ENCODE measurements at regions not wholly inside any gene's neighbourhood (a gene's known extent, or its start where the extent isn't known, plus 50 kb on each side); places are given as distances from the start of the nearest gene placed in this dataset.
"Not testable (repeated sequence)": the region's sequence is repeated elsewhere in the genome, so short reads cannot be mapped to it uniquely, and the experiment has no call there.

DNA sequence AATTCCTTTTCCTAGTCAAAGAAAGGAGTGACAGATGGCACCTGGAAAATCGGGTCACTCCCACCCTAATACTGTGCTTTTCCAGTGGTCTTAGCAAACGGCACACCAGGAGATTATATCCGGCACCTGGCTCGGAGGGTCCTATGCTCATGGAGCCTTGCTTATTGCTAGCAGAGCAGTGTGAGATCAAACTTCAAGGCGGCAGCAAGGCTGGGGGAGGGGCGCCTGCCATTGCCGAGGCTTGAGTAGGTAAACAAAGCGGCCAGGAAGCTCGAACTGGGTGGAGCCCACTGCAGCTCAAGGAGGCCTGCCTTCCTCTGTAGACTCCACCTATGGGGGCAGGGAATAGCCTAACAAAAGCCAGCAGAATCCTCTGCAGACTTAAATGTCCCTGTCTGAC is 171.4 kb upstream of the AGR3 start:
- not testable (repeated sequence) for DNase-seq (ENCODE audit: low spot score)

DNA sequence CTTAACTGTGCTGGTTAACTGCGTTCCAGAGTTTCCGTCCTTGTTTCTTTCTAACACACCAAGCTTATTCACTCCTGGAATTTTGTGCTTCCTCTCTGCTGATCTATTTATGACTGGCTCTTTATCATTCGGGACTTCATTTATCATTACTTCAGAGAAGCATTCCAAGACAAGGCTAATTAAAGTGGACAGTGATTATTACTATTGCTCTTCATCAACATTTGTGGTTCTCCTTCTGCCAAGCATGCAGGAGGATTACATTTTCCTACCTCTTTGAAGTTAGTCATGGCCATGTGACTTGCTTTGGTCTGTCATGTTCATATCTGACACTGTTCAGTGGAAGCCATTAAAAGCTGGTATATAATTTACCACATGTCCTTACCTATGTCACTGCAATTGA is 172.4 kb upstream of the AGR3 start:
- no peak for DNase-seq (ENCODE audit: low spot score)

DNA sequence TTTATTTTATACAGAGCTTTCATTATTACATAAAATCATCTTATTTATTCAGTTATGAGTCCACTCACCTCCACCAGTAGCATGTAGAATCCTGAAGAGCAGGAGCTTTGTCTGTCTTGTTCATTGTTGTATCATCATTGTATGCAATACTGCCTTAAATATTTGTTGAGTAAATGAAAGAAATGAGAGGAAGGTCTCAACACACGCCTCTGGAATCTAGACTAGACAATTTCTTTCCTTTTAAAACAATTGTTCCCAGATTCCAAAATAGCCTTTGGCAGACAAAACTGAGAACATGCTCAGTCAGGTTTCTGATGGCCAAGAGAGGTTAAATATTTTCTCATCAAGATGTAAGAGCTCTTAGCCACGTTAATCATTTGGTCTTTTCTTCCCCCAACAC is 173.1 kb upstream of the AGR3 start:
- no peak for DNase-seq (ENCODE audit: low spot score)

DNA sequence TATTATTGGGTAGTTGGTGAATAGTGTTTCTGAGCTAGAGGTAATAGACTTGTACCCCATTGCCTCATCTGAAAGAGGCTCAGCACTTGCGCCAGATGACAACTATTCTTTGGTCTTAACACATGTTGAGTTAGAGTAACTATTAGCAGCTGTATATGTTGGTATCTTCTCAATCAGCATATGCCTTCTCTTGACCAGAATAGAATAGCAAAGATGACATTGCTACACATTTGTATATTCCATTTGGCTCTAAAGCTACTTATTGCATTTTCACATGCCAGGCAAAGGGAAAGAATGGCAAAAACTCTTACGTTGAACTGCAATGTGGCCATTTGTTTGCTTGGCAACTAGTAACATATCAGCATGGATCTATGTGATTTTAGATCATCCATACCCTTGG is 173.8 kb upstream of the AGR3 start:
- DNase-seq (ENCODE audit: low spot score) = no peak

DNA sequence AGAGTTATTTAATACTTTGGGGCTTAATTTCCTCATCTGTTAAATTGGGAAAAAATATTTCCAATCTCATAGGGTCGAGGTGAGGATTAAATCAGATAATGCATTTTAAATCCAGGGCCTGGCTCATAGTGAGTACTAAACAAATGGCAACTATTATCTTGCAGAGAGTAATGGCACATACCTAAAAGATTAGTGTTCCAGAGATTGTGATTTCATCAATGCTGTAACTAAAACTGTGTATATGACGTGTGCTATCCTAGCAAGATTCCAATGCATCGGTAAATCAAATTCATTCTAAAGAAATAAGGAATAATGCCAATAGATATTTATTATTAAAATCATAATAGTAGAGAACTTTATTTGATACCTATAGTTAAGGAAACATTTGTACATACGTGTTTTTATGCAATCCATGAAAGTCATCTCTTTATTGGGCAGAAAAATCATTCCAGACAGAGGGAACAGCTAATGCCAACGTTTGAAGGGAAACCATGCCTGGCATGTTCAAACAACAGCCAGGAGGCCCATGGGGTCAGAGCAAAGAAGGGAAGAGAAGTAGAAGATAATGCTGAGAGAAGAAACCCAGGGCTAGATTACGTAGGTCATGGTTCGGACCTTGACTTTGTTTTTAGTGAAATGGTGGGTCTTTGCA is 174.8 kb upstream of the AGR3 start:
- no peak for DNase-seq (ENCODE audit: low spot score)

DNA sequence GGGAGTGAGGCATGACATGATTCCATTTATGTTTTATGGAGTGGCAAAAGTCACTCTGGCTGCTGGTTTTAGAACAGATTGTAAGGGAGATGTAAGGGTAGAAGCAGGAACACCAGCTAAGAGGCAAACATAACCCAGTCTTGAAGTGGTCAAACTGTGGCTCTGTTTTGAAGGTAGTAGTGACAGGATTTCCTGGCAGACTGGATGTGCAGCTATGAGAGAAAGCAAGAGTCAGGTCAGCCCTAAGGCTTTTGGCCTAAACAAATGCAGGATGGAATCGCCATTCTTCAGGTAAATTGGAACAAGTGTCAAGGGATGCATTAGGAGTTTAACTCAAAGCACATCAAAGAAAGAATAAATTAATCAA is 175.3 kb upstream of the AGR3 start:
- DNase-seq (ENCODE audit: low spot score) = no peak

DNA sequence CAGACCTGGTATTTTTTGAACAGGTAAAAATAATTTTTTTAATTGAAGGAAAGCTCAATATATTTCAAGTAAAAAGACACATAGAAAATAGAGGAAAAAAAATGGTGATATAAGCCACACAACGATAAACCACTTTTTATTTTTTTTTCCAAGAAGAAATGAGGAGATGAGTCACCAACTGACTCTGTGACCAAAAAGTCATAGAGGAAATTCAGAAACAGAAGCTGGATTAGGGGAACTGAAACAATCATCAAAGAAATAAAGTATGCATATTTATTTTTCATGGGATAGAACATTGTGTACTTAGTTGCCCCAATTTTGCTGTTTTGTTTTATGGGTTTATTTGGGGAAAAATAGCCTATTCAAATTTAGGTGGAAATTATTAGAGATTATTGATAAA is 176.8 kb upstream of the AGR3 start:
- peak; percentile 56 for DNase-seq (ENCODE audit: low spot score)

DNA sequence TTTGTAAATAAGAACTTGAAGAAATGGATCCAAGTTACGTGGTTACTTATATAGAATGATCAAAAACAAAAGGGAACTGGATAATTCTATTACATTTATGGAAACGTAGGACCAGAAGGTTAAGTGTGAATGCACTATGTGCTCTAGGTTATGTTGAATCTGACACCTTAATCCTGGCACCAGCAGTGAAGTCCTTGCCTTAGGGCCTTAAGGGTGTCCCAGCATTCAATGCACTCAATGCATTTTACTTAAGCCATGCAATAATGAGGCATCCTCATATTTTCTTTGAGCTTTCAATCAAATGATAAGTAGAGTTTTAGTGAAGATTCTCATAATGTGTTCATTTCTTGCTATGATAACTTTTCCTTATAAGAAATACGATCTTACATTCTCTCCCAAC is 178.3 kb upstream of the AGR3 start:
- no peak for DNase-seq (ENCODE audit: low spot score)

DNA sequence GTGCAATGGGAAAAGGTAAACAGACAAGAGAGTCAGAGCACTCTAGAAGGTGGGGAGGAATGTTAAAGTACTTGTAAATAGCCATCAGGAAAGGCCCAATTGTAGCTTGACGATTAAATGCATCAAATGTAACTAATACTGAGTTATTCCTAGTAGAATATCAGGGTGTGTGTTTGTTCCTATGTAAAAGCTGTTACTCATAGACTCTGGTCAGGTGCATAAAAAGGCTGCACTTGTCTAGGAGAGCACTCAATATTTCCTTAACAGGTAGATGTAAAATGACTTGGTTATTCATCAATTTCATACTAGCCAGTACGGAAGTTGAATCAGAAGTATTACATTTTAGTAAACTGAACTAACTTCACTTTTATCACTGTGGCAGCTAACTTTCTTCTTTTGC is 179.7 kb upstream of the AGR3 start:
- no peak for DNase-seq (ENCODE audit: low spot score)

DNA sequence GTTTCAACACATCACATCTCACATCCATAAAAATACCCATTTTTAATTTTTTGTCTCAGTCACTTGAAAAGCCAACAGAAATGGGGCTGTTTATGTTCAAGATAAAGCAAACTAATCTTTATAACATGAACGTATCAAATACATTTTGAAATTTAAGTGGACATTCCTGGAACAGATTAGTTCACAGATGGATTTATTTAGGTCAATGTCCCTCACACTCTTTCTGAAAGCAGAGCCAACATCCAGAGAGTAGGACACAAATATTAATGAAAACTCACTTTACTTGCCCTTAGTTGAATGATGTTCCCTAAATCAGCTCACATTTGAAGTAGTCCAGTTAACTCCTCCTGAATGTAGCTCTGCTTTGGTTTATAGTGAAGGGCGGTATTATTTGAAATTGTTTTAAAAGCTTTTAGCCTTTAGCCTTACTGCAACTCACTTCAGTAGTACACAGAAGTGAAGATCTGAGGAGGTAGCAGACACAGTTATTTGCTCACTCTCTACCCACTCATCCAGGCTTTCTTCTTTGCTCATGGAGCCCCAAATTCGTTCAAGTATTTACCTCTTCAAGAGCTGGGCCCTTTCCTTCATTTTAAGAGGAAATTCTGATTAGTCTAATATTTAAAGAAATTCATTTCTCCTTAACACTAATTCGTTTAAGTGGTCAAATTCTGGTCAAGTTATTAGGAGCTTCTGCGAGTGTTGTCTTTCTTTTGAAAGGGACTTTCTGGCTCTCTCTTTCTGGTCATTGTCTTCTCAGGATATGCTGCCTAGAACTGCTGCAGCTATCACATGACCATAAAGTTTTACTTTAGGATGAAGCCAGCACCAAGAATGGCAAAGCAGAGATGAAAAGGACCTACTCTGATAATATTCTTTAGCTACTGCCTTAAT is 180.6 kb upstream of the AGR3 start:
- no peak for DNase-seq (ENCODE audit: low spot score)

DNA sequence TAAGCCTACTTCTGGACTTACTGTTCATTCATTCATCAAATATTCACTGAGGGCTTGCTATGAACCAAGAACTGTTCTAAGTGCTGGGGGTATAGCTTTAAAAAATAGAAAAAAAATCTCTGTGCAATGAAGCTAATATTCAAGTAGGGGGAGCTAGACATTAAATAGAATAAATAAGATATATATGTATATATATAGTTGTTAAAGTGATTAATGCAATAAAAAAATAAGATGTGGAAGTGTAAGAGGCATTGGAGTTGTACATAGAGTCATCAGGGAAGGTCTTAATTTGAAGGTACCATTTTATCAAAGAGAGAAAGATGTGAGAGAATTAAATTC is 181.2 kb upstream of the AGR3 start:
- peak; percentile 32 for DNase-seq (ENCODE audit: low spot score)

DNA sequence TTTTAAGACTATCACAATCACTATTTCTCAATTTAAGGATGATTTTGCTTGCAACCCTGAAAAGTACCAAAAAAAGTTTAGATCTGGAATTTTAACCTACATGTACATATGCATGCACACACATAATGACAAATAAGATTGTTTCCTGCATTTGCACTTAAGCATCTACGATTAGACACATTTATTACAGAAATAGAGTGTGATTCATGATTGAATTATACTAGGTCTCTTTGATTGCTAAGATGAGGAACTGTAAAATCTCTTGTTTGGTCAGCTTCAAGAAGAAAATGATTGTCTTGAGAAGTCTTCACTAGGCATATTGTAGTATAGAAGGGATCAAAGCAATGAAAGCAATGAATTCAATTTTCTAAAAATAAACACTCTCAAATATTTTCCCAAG is 185.9 kb upstream of the AGR3 start:
- DNase-seq (ENCODE audit: low spot score) = no peak

DNA sequence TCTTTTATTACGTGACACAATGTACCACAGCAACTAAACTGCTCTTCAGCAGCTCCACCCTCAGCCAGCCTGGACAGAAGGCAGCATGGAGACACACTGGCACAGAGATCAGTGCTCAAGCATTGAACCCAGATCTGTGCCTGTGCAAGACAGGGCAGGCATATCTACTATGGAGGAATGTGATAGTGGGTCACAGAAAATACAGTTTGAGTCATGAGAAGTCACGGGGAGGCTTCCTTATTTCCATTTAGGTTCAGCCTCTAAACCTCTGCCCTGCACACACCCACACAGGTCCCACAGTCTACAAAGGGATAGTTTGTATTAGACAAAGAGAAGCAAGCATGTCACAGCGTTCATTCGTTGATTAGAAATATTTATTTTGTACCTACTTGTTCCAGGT is 187.4 kb upstream of the AGR3 start:
- no peak for DNase-seq (ENCODE audit: low spot score)

DNA sequence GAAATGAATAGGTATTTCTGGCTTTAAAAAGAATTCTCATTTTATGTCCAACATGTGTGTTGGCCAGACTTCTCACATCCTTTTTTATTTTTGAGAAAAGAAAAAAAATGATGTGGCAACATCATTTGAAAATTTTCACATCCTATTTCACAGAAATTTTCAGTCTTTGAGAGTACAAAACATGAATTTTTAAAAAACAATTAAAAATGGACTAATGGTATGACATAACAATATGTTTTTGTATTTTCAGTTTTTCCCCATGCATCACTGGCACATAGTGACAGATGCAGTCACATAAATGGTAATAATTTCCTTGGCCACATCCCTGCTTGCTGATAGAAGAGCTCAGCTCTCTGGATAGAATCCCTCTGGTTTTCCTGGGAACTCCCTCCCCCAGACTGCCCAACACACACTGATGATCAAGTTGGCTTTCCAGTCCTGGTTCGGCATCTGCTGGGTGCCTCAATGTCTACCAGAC is 188.5 kb upstream of the AGR3 start:
- no peak for DNase-seq (ENCODE audit: low spot score)

DNA sequence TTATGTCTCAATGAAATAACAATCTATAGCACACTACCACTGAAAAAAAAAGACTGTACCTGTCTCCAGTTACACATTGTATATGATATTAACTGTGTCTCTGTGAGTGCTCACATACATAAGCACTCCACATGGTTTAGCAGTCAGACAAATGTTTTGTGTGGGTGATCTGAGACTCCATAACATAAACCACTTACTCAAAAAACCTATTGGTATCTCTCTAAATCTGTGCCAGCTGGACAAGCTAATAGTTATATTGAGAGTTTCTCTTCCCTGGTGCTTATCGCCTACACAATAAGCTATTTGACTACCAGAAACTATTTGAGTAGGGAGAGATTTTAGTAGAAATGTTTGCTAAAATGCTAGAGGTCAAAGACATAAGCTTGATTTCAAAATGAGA is 190.1 kb upstream of the AGR3 start:
- DNase-seq (ENCODE audit: low spot score) = no peak

DNA sequence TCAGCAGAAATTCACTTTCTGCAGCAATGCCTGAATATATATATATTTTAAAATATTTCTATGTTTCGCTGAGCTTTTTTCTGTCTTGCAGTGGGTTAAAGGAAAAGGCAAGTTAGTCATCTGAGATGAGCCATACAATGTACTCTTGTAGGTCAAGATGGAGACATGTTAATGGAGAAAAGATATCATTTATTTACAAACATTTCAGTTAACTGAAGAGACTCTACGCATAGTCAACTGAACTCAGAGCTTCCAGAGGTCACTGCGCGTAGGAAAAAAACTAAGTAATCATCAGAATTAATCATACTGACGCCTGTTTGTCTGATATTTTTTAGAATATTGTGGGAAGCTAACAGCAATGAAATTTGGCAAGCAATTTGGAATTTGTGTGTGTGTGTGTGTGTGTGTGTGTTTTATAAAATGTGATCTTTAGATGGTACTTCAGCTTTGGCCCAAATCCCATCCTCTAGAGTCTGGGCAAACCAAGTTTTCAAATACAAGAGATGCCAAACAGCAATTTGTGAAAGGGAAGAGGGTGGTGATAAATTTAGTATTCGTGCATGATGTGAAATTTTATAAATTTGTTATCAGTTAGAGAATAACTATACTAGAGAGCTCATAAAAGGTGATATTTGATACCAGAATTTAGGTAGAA is 193.9 kb upstream of the AGR3 start:
- DNase-seq (ENCODE audit: low spot score) = no peak

DNA sequence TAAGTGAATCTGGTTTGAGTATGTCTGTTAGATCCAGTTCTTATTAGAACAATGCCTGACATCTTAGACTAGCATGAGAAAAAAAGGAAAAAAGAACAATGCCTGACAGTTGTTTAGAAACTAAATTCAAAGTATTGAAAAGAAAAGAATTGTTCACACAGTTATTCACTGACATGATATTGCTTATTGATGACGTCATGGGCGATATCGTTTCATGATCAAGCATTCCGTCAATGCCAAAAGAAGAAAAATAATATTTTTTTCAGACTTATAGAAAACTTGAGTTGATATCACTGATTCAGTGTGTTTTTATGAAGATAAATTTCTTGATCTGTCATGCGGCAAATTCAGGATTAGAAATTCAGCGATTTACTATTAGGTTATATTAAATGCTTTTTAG is 196.5 kb upstream of the AGR3 start:
- DNase-seq (ENCODE audit: low spot score) = no peak

DNA sequence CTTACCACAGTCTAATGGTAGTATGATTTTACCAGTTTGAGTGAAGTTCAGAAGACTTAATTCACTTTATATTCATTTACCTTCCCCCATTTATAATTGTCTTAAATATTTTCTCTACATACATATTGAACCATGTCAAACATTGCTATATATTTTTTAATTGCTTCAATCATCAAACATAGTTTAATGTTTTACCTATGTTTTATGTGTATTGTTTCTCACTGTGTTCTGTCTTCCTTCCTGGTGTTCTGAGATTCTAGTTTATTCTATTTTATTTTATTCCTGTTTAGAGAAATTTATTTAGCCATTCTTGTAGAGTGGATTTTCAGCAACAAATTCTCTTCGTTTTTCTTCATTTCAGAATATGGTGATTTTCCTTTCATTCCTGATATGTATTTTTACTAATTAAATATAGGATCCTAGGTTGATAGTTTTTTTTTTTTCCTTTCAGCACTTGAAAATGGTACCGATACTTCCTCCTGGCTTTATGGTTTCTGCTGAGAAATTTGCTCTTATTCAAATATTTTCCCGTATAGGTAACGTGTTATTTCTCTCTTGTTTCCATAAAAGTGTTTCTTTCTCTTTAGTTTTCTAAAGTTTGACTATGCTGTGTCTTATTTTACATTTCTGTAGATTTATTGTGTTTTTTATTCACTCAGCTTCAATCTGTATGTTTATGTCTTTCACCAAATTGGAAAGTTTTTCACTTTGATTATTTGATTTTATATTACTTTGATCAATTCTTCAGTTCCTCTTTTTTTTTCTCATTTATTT is 201.8 kb upstream of the AGR3 start:
- no peak for DNase-seq (ENCODE audit: low spot score)

DNA sequence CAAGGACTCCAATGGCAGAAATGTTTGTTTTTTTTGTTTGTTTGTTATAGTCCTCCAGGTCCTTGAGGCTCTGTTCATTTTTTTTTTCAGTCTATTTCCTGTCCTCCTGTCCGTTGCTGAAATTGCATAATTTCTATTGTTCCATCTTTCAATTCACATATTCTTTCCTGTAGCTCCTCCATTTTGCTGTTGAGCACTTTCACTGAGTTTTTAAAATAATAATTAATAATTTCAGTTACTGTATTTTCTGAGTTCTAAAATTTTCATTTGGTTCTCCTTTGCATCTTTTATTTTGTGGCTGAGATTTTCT is 202.3 kb upstream of the AGR3 start:
- no peak for DNase-seq (ENCODE audit: low spot score)

DNA sequence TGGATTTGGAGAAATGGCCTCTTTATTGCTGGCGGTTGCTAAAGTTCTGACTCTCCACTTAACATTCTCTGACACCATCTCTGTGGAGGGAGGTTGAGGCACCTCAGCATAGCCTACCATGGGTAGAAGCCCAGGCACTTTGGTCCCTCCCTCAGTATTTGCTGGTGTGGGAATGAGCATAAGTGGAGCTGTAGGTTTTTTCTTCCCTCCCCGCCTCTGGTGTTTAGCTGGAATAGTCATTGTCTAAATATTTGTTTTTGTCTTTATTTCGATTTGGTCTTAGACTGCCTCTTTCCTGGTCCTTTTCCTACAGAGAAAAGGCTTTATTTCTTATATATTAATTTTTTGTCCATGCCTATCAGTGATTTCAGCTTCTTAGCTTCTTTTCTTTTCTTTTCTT is 203.4 kb upstream of the AGR3 start:
- no peak for DNase-seq (ENCODE audit: low spot score)

DNA sequence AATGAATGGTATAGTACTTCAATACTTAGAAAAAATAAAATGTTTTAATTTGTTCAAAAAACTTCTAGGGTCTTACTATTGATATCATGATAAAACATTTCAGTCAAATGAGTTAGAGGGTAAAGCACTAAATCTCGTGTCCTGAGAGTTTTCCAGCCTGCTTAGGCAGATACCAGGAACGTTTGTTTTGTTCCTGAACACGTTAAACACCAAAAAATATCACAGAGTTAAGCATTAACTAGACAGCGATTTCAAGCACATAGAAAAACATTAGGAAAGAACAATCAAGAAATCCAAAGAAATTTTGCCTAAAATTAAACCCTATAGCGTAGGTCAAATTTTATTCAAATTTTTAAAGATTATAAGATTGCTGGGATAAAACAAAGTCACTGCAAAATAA is 204.6 kb upstream of the AGR3 start:
- DNase-seq (ENCODE audit: low spot score) = no peak

DNA sequence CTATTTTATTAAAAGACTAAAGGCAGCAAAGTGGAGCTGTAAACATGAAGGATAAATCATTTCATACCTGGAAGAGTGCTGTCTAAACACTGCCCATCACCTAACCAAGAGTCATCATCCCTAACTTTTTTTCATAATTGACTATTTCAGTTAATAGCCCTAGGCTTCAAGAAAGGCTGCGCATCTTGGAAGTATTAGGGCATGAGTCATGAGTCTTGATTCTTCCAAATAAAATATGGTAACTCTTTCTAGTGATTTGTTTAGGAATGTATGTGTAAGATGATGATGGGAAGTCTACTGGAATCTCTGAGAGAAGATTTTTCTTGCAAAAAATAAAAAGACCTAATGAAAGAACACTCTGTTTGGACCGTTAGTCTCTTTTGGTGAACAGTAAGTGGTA is 207.7 kb upstream of the AHR start:
- no peak for DNase-seq (ENCODE audit: low spot score)

DNA sequence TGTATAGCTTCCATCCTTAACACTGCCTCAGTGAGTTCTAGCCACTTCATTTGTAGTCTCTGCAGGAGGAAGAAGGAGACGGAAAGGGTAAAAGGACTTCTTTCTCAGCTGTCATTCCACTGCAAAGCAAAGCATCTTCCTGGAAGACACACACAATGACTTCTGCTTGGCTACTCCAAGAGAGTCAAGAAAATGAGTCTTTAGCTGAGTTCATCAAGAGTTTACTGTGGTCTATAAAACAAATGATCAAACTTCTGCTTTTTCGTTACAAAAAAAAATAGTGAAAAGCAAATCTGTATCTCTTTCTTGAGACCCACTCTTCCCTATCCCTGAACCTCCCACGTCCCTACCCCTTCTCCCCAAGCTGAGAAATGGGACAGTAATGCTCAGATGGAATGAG is 205.0 kb upstream of the AHR start:
- no peak for DNase-seq (ENCODE audit: low spot score)
